ENCODE measurements at regions not wholly inside any gene's neighbourhood (a gene's known extent, or its start where the extent isn't known, plus 50 kb on each side); places are given as distances from the start of the nearest gene placed in this dataset.

DNA sequence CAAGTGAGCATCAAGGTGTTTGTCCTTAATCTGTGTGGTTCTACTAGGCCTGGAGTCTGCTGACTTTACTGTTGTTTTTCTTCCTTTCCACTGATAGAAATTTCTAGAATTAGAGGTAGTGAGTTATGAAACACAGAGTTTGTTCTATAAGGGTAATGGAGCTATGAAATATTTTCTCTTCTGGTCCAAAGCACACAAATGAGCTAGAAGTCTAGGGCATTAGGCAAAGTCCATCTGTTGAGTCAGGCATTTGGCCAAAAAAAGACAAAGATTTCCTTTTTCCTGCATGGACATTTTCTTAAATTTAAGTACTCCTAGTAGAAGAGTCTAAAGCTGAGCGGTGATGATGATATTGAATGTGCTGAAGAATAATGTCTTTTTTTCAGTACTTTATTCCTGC lies 174.3 kb upstream of the STXBP5 start:
- Histone ChIP-seq H3K36me3 (ENCODE audit: control insufficient read depth in 2 of 2, insufficient read depth in 2 of 2, low read length in 1 of 2) (no peaks in the 10 kb centered on the region), H4K20me1 (ENCODE audit: control insufficient read depth, insufficient read depth) (no peaks in the 10 kb centered on the region), H3K4me3 (no peak overlapping the region), H3K9ac (ENCODE audit: control insufficient read depth, insufficient read depth, low read length) (no peak overlapping the region), H3K9me3 (replicated peaks; ENCODE audit: control insufficient read depth, insufficient read depth, low read length) (no peaks in the 10 kb centered on the region), H2AFZ (ENCODE audit: control insufficient read depth, low read depth, low read length) (no peak overlapping the region), H3K4me1 (ENCODE audit: control insufficient read depth, insufficient read depth, low read length) (no peaks in the 10 kb centered on the region), H3K4me2 (ENCODE audit: control insufficient read depth, insufficient read depth) (no peak overlapping the region), H3K79me2 (ENCODE audit: control insufficient read depth, insufficient read depth, low read length) (no peaks in the 10 kb centered on the region), H3K27me3 (replicated peaks in 1 of 2; ENCODE audit: control insufficient read depth in 2 of 2, insufficient read depth in 2 of 2, low read length in 1 of 2) (no peaks in the 10 kb centered on the region), H3K27ac (ENCODE audit: control insufficient read depth, insufficient read depth) (no peak overlapping the region)
- intact Hi-C loops (cut with micrococcal nuclease; ENCODE audit: unreplicated experiment): no loop called here
- no TSS peak for BruUV-seq (replicated peaks)
- no peak for TF ChIP-seq ZNF207 (IDR thresholded peaks at IDR 0.05; ENCODE audit: borderline replicate concordance)
- no peak for TF ChIP-seq ESRRA (IDR thresholded peaks at IDR 0.05; ENCODE audit: low read length)
- TF ChIP-seq, protein P1, sequence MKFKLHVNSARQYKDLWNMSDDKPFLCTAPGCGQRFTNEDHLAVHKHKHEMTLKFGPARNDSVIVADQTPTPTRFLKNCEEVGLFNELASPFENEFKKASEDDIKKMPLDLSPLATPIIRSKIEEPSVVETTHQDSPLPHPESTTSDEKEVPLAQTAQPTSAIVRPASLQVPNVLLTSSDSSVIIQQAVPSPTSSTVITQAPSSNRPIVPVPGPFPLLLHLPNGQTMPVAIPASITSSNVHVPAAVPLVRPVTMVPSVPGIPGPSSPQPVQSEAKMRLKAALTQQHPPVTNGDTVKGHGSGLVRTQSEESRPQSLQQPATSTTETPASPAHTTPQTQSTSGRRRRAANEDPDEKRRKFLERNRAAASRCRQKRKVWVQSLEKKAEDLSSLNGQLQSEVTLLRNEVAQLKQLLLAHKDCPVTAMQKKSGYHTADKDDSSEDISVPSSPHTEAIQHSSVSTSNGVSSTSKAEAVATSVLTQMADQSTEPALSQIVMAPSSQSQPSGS (IDR thresholded peaks at IDR 0.05; ENCODE audit: low read length): no peak
- TF ChIP-seq BCL11A (IDR thresholded peaks at IDR 0.05; ENCODE audit: low read depth, low read length): no peak
- TF ChIP-seq, protein P2, sequence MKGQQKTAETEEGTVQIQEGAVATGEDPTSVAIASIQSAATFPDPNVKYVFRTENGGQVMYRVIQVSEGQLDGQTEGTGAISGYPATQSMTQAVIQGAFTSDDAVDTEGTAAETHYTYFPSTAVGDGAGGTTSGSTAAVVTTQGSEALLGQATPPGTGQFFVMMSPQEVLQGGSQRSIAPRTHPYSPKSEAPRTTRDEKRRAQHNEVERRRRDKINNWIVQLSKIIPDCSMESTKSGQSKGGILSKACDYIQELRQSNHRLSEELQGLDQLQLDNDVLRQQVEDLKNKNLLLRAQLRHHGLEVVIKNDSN (IDR thresholded peaks at IDR 0.05; ENCODE audit: borderline replicate concordance, extremely low read length, insufficient read depth, low read depth, low read length): no peak
- no peak for TF ChIP-seq TARDBP (IDR thresholded peaks at IDR 0.05; ENCODE audit: borderline replicate concordance)
- TF ChIP-seq TBL1XR1 (IDR thresholded peaks at IDR 0.05; ENCODE audit: low read depth, low read length): no peak
- ChIA-PET POLR2A (no interaction called here), SMC1A (ENCODE audit: uncharacterized antibody, unreplicated experiment) (no interaction called here), CTCF (no interaction called here), RAD21 (ENCODE audit: unreplicated experiment) (no interaction called here)
- in situ Hi-C loops (cut with MboI): no loop called here
- no peak for ATAC-seq
- no peak for DNase-seq (ENCODE audit: low read depth, low spot score)
- FAIRE-seq: no peak
- WGBS (ENCODE audit: insufficient coverage, insufficient replicate concordance, low lambda C conversion rate, missing lambda C conversion rate): 31% methylated on average over 1 of the region's 1 CpG

DNA sequence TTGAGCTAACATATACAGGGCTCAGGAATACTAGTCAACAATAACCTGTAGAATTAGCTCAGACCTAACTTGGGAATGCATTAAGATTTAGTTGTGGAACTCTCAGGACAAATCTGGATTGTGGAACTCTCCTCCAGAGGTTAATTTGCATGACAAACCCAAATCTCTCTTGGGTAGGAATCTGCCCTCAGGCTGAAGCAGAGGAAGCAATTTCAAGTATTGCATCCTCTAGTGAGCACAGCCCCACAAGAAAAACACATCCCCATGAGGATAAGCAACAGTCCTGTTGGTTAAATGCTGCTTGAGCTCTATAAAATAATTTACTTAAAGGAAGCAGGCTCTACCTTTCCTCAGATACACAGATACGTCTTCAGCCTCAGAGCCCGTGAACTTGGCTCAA lies 170.9 kb upstream of the STXBP5 start:
- CTCF ChIA-PET: no interaction called here
- Histone ChIP-seq H3K79me2 (ENCODE audit: control insufficient read depth, insufficient read depth, low read length) (no peaks in the 10 kb centered on the region), H3K4me3 (no peak overlapping the region), H3K9me3 (replicated peaks; ENCODE audit: control insufficient read depth, insufficient read depth, low read length) (no peaks in the 10 kb centered on the region), H2AFZ (ENCODE audit: control insufficient read depth, low read depth, low read length) (no peak overlapping the region), H3K27ac (ENCODE audit: control insufficient read depth, insufficient read depth) (no peak overlapping the region), H4K20me1 (ENCODE audit: control insufficient read depth, insufficient read depth) (no peaks in the 10 kb centered on the region), H3K27me3 (replicated peaks in 1 of 2; ENCODE audit: control insufficient read depth in 2 of 2, insufficient read depth in 2 of 2, low read length in 1 of 2) (no peaks in the 10 kb centered on the region), H3K4me1 (ENCODE audit: control insufficient read depth, insufficient read depth, low read length) (no peaks in the 10 kb centered on the region), H3K36me3 (ENCODE audit: control insufficient read depth in 2 of 2, insufficient read depth in 2 of 2, low read length in 1 of 2) (no peaks in the 10 kb centered on the region), H3K4me2 (ENCODE audit: control insufficient read depth, insufficient read depth) (no peak overlapping the region), H3K9ac (ENCODE audit: control insufficient read depth, insufficient read depth, low read length) (no peak overlapping the region)
- ATAC-seq: no peak
- FAIRE-seq: no peak
- in situ Hi-C loops (cut with MboI) (no loop called here), intact Hi-C loops (cut with micrococcal nuclease; ENCODE audit: unreplicated experiment) (no loop called here)
- POLR2A ChIA-PET: no interaction called here
- no peak for DNase-seq (ENCODE audit: low read depth, low spot score)
- SMC1A ChIA-PET (ENCODE audit: uncharacterized antibody, unreplicated experiment): no interaction called here
- RAD21 ChIA-PET (ENCODE audit: unreplicated experiment): no interaction called here
- BruUV-seq (replicated peaks): no TSS peak
- WGBS (ENCODE audit: insufficient coverage, insufficient replicate concordance, low lambda C conversion rate, missing lambda C conversion rate): 0% methylated on average over 2 of the region's 2 CpGs
- TF ChIP-seq, protein P3, sequence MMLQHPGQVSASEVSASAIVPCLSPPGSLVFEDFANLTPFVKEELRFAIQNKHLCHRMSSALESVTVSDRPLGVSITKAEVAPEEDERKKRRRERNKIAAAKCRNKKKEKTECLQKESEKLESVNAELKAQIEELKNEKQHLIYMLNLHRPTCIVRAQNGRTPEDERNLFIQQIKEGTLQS (IDR thresholded peaks at IDR 0.05; ENCODE audit: borderline replicate concordance, extremely low read depth, low read depth, low read length): no peak
- no peak for TF ChIP-seq CBX5 (IDR thresholded peaks at IDR 0.05; ENCODE audit: low read depth)
- TF ChIP-seq HCFC1 (IDR thresholded peaks at IDR 0.05; ENCODE audit: low read length): no peak
- TF ChIP-seq SP1 (IDR thresholded peaks at IDR 0.05; ENCODE audit: low read depth, low read length): no peak
- TF ChIP-seq CREB1 (IDR thresholded peaks at IDR 0.05; ENCODE audit: low read depth): no peak
- no peak for TF ChIP-seq PAX8 (IDR thresholded peaks at IDR 0.05)
- no peak for TF ChIP-seq CHD1 (IDR thresholded peaks at IDR 0.05; ENCODE audit: low read depth, low read length)
- no peak for TF ChIP-seq ZBED1 (IDR thresholded peaks at IDR 0.05; ENCODE audit: borderline replicate concordance)
- no peak for TF ChIP-seq STAT1 (conservative IDR thresholded peaks at IDR 0.05)
- no peak for TF ChIP-seq CBX3 (IDR thresholded peaks at IDR 0.05; ENCODE audit: borderline replicate concordance, low read depth)
- no peak for TF ChIP-seq SMAD1 (IDR thresholded peaks at IDR 0.05; ENCODE audit: low read depth, partially characterized antibody)
- TF ChIP-seq CHD4 (IDR thresholded peaks at IDR 0.05): no peak
- no peak for TF ChIP-seq RB1 (IDR thresholded peaks at IDR 0.05; ENCODE audit: borderline replicate concordance)
- TF ChIP-seq ASH2L (IDR thresholded peaks at IDR 0.05; ENCODE audit: borderline replicate concordance, low read depth): no peak

Data from GM12878 (cell line).